Keratinocyte (primary cell): ENCODE measurements at regions not wholly inside any gene's neighbourhood (a gene's known extent, or its start where the extent isn't known, plus 50 kb on each side); places are given as distances from the start of the nearest gene placed in this dataset.

Experiments
- CTCF ChIP-seq, 3 experiments: IDR thresholded peaks in 1 of 3; conservative IDR thresholded peaks in 1 of 3; optimal IDR thresholded peaks in 1 of 3; 2 replicates in 2 of 3; 3 replicates in 1 of 3; pipeline versions ENCODE3 to v1.5.1; 2011; ENCODE audit warnings: low read length in 3 of 3, mild to moderate bottlenecking in 3 of 3, moderate library complexity in 2 of 3, control low read depth in 1 of 3, inconsistent platforms in 1 of 3; ENCODE audit not compliant: insufficient read depth in 2 of 3; ENCODE audit errors: extremely low read depth in 1 of 3
- EZH2 ChIP-seq: IDR thresholded peaks from one replicate; pipeline ENCODE4 v1.6.1; 2012; ENCODE audit warnings: inconsistent platforms, mild to moderate bottlenecking, low read length, moderate library complexity

GRCh38 chr5:125722550-125722949, 700.7 kb upstream of the GRAMD2B start:
- TF ChIP-seq CTCF (optimal IDR thresholded peaks at IDR 0.05 in 1 of 3, IDR thresholded peaks at IDR 0.05 in 1 of 3, conservative IDR thresholded peaks at IDR 0.05 in 1 of 3; ENCODE audit: extremely low read depth in 1 of 3, insufficient read depth in 2 of 3, low read length in 3 of 3) (no peak), EZH2 (no peak)
